Kidney epithelial cell (primary cell): ENCODE measurements at regions not wholly inside any gene's neighbourhood (a gene's known extent, or its start where the extent isn't known, plus 50 kb on each side); places are given as distances from the start of the nearest gene placed in this dataset.

Experiments used
- DNase-seq: peaks from one replicate; pipeline ENCODE4 v3.0.0-alpha.2; 2010; ENCODE audit warnings: low read depth
- H3K27me3 ChIP-seq: 2 replicates; pipeline ENCODE4 v1.6.0; 2011; ENCODE audit warnings: low read length; ENCODE audit not compliant: control insufficient read depth, insufficient read depth
- H3K36me3 ChIP-seq: 2 replicates; pipeline ENCODE4 v1.5.1; 2011; ENCODE audit warnings: low read length; ENCODE audit not compliant: control insufficient read depth, insufficient read depth
- H3K4me3 ChIP-seq: 2 replicates; pipeline ENCODE4 v1.5.1; 2011; ENCODE audit warnings: low read depth, mild to moderate bottlenecking, control low read depth, low read length
- TF ChIP-seq, protein P1 (sequence below): IDR thresholded peaks from 2 replicates; pipeline ENCODE4 v1.5.1; 2011; ENCODE audit warnings: mild to moderate bottlenecking, moderate library complexity, low read length, control low read depth, inconsistent platforms; ENCODE audit not compliant: insufficient read depth, poor library complexity, severe bottlenecking

DNA sequence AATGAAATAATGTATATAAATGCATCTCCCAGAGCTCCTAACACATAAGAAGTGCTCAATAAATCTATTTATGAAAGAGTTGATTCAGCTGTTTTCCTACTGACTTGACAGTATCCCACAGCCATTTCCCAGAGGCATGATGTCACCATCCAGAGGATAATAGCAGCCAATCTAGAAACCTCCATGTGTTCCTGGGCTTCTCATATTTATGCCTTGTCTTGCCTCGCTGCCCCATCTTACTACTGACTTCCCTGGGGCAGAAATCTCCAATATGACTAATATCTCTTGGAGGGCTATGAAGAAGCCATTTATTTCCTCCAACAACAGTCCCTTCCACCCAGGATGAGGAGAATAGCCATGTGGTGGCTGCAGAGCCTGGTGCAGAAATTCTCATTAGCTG lies 115.4 kb upstream of the NAV2 start:
- TF ChIP-seq, protein P1, sequence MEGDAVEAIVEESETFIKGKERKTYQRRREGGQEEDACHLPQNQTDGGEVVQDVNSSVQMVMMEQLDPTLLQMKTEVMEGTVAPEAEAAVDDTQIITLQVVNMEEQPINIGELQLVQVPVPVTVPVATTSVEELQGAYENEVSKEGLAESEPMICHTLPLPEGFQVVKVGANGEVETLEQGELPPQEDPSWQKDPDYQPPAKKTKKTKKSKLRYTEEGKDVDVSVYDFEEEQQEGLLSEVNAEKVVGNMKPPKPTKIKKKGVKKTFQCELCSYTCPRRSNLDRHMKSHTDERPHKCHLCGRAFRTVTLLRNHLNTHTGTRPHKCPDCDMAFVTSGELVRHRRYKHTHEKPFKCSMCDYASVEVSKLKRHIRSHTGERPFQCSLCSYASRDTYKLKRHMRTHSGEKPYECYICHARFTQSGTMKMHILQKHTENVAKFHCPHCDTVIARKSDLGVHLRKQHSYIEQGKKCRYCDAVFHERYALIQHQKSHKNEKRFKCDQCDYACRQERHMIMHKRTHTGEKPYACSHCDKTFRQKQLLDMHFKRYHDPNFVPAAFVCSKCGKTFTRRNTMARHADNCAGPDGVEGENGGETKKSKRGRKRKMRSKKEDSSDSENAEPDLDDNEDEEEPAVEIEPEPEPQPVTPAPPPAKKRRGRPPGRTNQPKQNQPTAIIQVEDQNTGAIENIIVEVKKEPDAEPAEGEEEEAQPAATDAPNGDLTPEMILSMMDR, result no peak
- Histone ChIP-seq H3K4me3 (no peak overlapping the region), H3K36me3 (no peaks in the 10 kb centered on the region), H3K27me3 (no peaks in the 10 kb centered on the region)
- no peak for DNase-seq

DNA sequence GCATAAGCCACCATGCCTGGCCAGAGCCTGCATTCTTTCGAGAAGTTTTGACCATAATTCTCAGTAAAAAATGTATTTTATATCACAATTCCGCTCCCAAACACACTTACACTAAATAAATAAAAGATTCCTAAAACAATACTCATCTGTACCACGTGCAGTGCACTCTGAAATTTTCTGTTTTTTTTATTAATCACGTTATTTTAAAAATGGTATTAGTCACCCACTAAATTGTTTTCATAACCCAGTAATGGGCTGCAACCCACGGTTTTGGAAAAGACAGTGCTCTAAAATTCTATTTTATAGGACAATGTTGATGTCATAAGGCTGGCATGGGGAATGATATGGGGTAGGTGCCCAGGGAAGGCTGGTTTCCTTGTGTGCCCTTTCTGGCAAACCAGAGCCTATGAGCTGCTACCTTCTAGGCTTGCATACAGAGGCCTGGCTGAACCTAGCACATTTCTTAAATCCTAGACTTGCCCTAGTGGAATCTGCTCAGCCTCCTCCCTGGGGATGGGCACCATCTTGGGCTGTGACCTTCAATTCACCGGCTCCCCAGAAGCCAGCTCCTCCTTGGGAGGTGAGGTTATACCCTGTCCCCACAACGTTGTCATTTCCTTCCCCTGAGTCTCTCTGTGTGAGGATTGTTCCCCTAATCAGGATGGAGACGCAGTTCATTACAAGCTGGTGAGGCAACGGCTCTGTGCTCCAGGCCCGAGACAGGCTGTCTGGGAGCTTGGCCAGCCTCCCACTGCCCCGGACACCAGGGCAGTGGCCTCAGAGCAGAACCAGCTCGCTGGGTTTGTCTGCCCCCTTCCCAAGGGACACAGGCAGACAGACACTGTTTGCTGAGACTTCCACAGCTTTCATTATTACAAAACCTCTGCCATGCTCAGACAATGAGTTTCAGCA lies 116.5 kb upstream of the NAV2 start:
- DNase-seq, result no peak
- no peaks in the 10 kb centered on the region for H3K36me3 ChIP-seq
- H3K4me3 ChIP-seq, result no peak overlapping the region
- no peaks in the 10 kb centered on the region for H3K27me3 ChIP-seq
- TF ChIP-seq, protein P1, result no peak

DNA sequence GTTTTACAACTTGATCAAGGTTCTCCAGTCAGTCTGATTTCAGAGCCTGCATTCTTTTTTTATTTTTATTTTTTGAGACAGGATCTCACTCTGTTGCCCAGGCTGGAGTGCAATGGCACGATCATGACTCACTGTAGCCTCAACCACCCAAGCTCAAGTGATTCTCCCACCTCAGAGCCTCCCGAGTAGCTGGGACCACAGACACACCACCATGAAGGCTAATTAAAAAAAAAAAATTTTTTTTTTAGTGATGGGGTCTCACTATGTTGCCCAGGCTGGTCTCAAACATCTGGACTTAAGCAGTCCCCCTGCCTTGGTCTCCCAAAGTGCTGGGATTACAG lies 117.2 kb upstream of the NAV2 start:
- DNase-seq, result no peak
- TF ChIP-seq, protein P1, result no peak
- H3K4me3 ChIP-seq, result no peak overlapping the region
- no peaks in the 10 kb centered on the region for H3K27me3 ChIP-seq
- no peaks in the 10 kb centered on the region for H3K36me3 ChIP-seq

GRCh38 chr11:19594326-19594725 lies 118.3 kb upstream of the NAV2 start:
- no peak for DNase-seq
- Histone ChIP-seq H3K36me3 (no peaks in the 10 kb centered on the region), H3K27me3 (no peaks in the 10 kb centered on the region), H3K4me3 (no peak overlapping the region)
- TF ChIP-seq, protein P1, result no peak

DNA sequence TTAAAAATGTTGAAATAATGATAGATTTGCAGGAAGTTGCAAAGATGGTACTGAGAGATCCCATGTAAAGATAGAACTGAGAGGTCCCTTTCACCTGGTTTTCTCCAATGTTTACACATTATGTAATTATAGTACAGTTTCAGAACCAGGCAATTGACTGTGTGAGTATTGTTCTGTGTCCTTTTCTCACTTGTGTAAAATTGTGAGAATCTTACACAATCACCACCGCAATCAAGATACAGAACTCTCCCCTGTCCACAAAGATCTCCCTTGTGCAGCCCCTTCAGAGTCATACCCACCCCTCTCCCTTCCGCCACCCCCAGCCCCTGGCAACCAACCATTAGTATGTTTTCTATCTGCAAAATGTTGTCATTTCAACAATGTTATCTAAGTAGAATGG lies 119.8 kb upstream of the NAV2 start:
- Histone ChIP-seq H3K27me3 (no peaks in the 10 kb centered on the region), H3K4me3 (no peak overlapping the region), H3K36me3 (no peaks in the 10 kb centered on the region)
- DNase-seq, result no peak
- TF ChIP-seq, protein P1, result no peak

DNA sequence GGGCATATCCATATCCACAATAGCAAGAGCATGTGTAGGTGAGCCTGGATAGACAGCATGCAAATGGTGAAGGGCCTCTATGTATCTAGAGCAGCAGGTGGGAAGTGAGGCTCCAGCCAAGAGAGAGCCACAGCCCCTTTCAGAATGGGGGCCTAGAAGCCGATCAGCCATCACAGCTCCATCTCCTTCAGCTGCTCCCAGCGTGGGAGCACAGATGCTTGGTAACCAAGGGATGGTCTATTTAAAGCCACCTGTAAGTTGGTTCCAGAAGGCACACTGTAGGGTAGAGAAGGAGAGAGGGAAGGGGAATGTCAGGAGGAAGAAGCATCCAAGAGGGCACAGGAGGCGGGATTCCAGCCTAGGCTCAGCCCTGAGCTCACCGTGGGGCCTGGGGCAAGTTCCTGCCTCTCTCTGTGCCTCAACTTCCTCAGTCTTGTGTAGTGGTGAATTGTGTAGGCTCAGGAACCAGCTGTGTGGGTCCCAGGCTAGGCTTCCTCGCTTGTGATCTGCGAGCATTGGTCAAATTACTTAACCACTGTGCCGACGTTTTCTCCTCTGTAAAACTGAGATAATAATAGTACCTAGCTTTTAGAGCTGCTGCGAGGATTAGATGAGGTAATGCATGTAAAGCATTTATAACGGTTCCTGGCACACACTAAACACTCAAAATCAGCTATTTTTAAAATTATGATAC lies 122.9 kb upstream of the NAV2 start:
- H3K27me3 ChIP-seq, result no peaks in the 10 kb centered on the region
- H3K36me3 ChIP-seq, result no peaks in the 10 kb centered on the region
- no peak overlapping the region for H3K4me3 ChIP-seq
- TF ChIP-seq, protein P1, result no peak
- DNase-seq, result no peak
